ENCODE measurements at regions not wholly inside any gene's neighbourhood (a gene's known extent, or its start where the extent isn't known, plus 50 kb on each side); places are given as distances from the start of the nearest gene placed in this dataset.

DNA sequence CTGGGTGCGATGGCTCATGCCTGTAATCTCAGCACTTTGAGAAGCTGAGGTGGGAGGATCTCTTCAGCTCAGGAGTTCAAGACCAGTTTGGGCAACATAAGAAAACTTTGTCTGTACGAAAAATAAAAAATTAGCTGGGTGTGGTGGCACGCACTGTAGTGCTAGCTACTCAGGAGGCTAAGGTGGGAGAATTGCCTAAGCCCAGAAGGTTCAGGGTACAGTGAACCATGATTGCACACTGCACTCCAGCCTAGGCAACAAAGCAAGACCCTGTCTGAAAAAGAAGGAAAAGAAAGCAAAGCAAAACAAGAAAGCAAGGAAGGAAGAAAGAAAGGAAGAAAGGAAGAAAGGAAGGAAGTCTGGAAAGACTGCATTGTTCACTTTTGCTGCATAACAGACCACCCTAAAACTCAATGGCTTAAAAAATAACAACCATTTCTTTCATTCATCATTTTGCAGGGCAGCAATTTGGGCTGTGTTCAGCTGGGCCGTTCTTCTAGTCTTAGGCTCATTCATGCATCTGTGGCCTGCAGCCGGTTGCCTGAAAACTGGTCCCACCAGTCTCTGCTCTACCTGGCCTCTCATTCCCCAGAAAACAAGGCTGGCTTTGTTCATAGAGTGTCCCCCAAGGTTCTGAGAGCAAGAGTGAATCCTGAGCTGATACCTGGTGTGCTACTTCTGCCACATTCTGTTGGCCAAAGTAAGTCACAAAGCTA is 82.4 kb upstream of the MIER3 start:
- in situ Hi-C loops (cut with HindIII; ENCODE audit: low pct_ligation_motif_present, low sequenced_read_pairs), result no loop called here
- no peak for TF ChIP-seq CTCF (IDR thresholded peaks at IDR 0.05; ENCODE audit: low read depth, low read length, missing control alignments)
- Histone ChIP-seq H3K27ac (no peak overlapping the region), H3K4me3 (ENCODE audit: low read depth, low read length) (no peak overlapping the region), H3K36me3 (replicated peaks) (no peaks in the 10 kb centered on the region), H3K27me3 (replicated peaks) (no peaks in the 10 kb centered on the region)
- no peak for DNase-seq

- Histone ChIP-seq H3K27ac (no peak overlapping the region), H3K4me3 (ENCODE audit: low read depth, low read length) (no peak overlapping the region), H3K27me3 (replicated peaks) (no peaks in the 10 kb centered on the region), H3K36me3 (replicated peaks) (no peaks in the 10 kb centered on the region)
- no peak for DNase-seq
- in situ Hi-C loops (cut with HindIII; ENCODE audit: low pct_ligation_motif_present, low sequenced_read_pairs), result no loop called here
- no peak for TF ChIP-seq CTCF (IDR thresholded peaks at IDR 0.05; ENCODE audit: low read depth, low read length, missing control alignments)
These were observed 84.0 kb upstream of the MIER3 start for GRCh38 chr5:57035955-57036354.

DNA sequence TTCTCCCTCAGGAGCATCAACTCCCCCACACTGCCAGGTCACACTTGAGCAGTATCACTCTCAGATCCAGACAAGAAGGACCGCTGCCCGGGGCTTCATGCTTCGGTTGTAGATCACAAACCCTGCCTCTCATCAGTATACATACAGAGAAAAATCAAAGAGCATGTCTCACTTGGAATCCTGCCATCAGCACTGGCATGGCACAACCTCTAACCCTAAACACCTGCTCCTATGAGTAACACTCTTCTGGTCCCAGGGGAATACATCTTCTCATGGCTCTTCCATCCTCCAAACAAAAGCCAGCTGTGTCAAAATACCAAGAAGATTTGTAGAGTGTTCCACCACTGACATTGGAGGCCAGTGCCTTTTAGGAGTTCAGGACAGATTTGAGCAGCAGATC is 84.8 kb upstream of the MIER3 start:
- in situ Hi-C loops (cut with HindIII; ENCODE audit: low pct_ligation_motif_present, low sequenced_read_pairs), result no loop called here
- no peak for DNase-seq
- no peak for TF ChIP-seq CTCF (IDR thresholded peaks at IDR 0.05; ENCODE audit: low read depth, low read length, missing control alignments)
- no peak overlapping the region for H3K27ac ChIP-seq
- no peaks in the 10 kb centered on the region for H3K36me3 ChIP-seq (replicated peaks)
- no peak overlapping the region for H3K4me3 ChIP-seq (ENCODE audit: low read depth, low read length)
- no peaks in the 10 kb centered on the region for H3K27me3 ChIP-seq (replicated peaks)

DNA sequence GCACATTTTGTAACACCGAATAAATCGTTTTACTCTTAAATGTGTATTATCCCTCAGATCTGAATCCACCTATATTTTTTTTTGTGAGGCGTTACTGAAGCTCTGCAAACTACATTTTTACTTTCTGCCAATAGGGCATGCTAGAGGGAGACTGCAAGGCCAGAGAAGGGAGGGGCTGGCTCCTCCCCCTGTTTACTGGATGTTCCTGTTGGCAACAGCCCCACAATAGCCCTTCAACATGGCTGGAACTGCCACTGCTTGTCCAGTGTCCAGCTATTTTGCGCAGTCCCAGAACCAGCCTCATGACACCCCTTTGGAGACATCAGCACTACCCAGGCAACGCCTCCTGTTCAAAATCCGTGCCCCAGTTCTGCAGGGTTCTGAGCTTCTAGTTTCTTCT is 85.4 kb upstream of the MIER3 start:
- Histone ChIP-seq H3K4me3 (ENCODE audit: low read depth, low read length) (no peak overlapping the region), H3K36me3 (replicated peaks) (no peaks in the 10 kb centered on the region), H3K27me3 (replicated peaks) (no peaks in the 10 kb centered on the region), H3K27ac (no peak overlapping the region)
- in situ Hi-C loops (cut with HindIII; ENCODE audit: low pct_ligation_motif_present, low sequenced_read_pairs), result no loop called here
- no peak for DNase-seq
- no peak for TF ChIP-seq CTCF (IDR thresholded peaks at IDR 0.05; ENCODE audit: low read depth, low read length, missing control alignments)

DNA sequence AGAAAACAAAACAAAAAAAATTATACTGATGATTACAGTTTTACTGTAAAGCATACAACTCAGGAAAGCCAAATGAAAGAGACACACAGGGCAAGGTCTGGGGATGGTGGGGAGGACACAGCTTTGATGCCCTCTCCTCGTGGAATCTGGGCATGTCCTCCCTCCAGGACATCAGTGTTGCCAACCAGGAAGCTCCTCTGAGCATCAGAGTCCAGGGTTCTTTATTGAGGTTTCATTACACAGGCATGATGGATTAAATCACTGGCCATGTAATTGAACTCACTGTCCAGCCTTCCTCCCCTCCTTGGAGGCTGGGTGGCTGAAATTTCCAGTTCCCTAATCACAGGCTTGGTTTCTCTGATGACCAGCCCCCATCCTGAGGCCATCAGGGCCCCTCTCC is 89.6 kb upstream of the MIER3 start:
- Histone ChIP-seq H3K27ac (no peak overlapping the region), H3K36me3 (replicated peaks) (no peaks in the 10 kb centered on the region), H3K27me3 (replicated peaks) (no peaks in the 10 kb centered on the region), H3K4me3 (ENCODE audit: low read depth, low read length) (no peak overlapping the region)
- TF ChIP-seq CTCF (IDR thresholded peaks at IDR 0.05; ENCODE audit: low read depth, low read length, missing control alignments), result no peak
- in situ Hi-C loops (cut with HindIII; ENCODE audit: low pct_ligation_motif_present, low sequenced_read_pairs), result no loop called here
- no peak for DNase-seq

- in situ Hi-C loops (cut with HindIII; ENCODE audit: low pct_ligation_motif_present, low sequenced_read_pairs), result no loop called here
- Histone ChIP-seq H3K4me3 (ENCODE audit: low read depth, low read length) (no peak overlapping the region), H3K36me3 (replicated peaks) (no peaks in the 10 kb centered on the region), H3K27ac (no peak overlapping the region), H3K27me3 (replicated peaks) (no peaks in the 10 kb centered on the region)
- DNase-seq, result no peak
- TF ChIP-seq CTCF (IDR thresholded peaks at IDR 0.05; ENCODE audit: low read depth, low read length, missing control alignments), result no peak
These were observed 90.6 kb upstream of the MIER3 start for GRCh38 chr5:57042524-57042931.
